ENCODE measurements at regions not wholly inside any gene's neighbourhood (a gene's known extent, or its start where the extent isn't known, plus 50 kb on each side); places are given as distances from the start of the nearest gene placed in this dataset.

DNA sequence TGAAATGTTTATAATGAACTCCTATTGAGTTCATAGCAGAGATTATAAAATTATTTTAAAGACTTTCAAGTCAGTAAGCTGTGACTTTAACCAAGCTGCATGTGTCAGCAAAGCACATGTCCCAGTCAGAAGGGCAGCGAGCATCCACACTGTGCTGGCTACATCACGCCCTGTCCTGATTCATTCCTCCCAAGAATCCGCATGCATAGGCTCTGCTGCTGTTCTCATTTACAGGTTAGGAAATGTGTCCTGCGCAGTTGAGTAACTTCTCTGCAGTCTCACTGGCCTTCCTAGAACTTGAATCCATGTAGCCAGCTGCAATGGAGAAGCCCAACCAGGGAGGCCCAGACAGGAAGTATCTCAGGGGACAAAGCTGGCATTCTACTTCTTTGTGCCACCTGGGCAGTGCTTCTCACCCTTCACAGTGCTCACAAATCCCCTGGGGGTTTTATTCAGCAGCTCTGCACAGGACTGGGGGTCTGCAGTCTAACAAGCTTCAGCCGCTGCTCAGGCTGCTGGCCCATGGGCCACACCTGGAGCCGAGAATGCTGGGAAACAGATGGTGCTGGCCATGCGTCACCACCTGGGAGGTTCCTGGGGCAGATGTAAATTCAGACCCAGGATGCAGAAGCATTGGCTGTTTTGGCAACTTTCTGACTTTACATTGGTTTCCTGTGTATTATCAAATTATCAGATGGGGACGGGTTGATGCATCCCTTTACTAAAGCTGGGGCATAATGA is 192.8 kb upstream of the GDF10 start:
- Histone ChIP-seq H3K4me1 (ENCODE audit: control insufficient read depth, insufficient read depth, low read length) (no peaks in the 10 kb centered on the region), H3K36me3 (ENCODE audit: control insufficient read depth in 2 of 2, insufficient read depth in 1 of 2, low read length in 2 of 2) (no peaks in the 10 kb centered on the region), H3K27ac (ENCODE audit: extremely low read depth, low read depth, low read length) (no peak overlapping the region), H3K4me3 (ENCODE audit: low read depth, low read length) (no peak overlapping the region), H3K9me3 (ENCODE audit: control insufficient read depth, insufficient read depth, low read depth, low read length) (no peaks in the 10 kb centered on the region)
- TF ChIP-seq GLI2 (tag by site-specific recombination; IDR thresholded peaks at IDR 0.05; ENCODE audit: borderline replicate concordance, low read depth): no peak
- no peak for TF ChIP-seq KLF16 (tag by site-specific recombination; IDR thresholded peaks at IDR 0.05)
- TF ChIP-seq, protein P1, sequence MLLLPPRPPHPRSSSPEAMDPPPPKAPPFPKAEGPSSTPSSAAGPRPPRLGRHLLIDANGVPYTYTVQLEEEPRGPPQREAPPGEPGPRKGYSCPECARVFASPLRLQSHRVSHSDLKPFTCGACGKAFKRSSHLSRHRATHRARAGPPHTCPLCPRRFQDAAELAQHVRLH (tag by site-specific recombination; IDR thresholded peaks at IDR 0.05): no peak
- no peak for TF ChIP-seq ZNF629 (tag by site-specific recombination; IDR thresholded peaks at IDR 0.05)
- no peak for TF ChIP-seq ZFHX2 (tag by site-specific recombination; conservative IDR thresholded peaks at IDR 0.05)
- TF ChIP-seq KLF8 (tag by site-specific recombination; IDR thresholded peaks at IDR 0.05): no peak
- no peak for TF ChIP-seq ZNF76 (tag by site-specific recombination; IDR thresholded peaks at IDR 0.05; ENCODE audit: borderline replicate concordance, low read depth)
- TF ChIP-seq BCL11A (tag by site-specific recombination; IDR thresholded peaks at IDR 0.05; ENCODE audit: low read depth): no peak
- TF ChIP-seq KLF7 (tag by site-specific recombination; IDR thresholded peaks at IDR 0.05; ENCODE audit: borderline replicate concordance): no peak
- no peak for TF ChIP-seq ZFP37 (tag by site-specific recombination; IDR thresholded peaks at IDR 0.05)
- TF ChIP-seq WT1 (tag by site-specific recombination; IDR thresholded peaks at IDR 0.05): no peak
- no peak for TF ChIP-seq ZBTB8A (tag by site-specific recombination; IDR thresholded peaks at IDR 0.05)
- no peak for TF ChIP-seq ZNF239 (tag by site-specific recombination; IDR thresholded peaks at IDR 0.05)
- no peak for TF ChIP-seq ZNF660 (tag by site-specific recombination; IDR thresholded peaks at IDR 0.05)
- TF ChIP-seq, protein P2, sequence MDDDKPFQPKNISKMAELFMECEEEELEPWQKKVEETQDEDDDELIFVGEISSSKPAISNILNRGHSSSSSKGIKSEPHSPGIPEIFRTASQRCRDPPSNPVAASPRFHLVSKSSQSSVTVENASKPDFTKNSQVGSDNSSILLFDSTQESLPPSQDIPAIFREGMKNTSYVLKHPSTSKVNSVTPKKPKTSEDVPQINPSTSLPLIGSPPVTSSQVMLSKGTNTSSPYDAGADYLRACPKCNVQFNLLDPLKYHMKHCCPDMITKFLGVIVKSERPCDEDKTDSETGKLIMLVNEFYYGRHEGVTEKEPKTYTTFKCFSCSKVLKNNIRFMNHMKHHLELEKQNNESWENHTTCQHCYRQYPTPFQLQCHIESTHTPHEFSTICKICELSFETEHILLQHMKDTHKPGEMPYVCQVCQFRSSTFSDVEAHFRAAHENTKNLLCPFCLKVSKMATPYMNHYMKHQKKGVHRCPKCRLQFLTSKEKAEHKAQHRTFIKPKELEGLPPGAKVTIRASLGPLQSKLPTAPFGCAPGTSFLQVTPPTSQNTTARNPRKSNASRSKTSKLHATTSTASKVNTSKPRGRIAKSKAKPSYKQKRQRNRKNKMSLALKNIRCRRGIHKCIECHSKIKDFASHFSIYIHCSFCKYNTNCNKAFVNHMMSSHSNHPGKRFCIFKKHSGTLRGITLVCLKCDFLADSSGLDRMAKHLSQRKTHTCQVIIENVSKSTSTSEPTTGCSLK (tag by site-specific recombination; IDR thresholded peaks at IDR 0.05): no peak
- POLR2A ChIA-PET: no interaction called here
- CTCF ChIA-PET: interaction anchor here (0.6 kb wide), 1 partner anchor 59 kb away, joined by 3 read pairs; no protein-coding TSS in a partner anchor

DNA sequence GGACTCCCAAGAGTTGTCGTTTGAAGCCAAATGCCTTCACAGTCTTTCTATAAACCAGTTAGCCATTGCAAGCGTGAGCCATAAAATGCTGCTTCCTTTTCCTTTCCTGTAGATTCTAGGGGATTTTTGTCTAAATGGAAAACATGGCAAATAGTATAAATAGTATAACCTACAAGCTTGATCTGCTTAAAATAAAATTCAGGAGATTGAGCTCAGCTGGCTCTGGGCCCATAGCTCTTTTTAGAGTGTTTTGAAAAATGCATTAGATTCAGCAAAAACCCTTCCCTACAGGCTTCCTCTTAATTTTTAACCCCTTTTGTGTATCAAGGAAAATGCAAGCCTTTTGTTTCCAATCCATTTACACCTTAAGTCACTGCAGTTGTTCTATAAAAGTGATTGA is 190.1 kb upstream of the GDF10 start:
- Histone ChIP-seq H3K36me3 (ENCODE audit: control insufficient read depth in 2 of 2, insufficient read depth in 1 of 2, low read length in 2 of 2) (no peaks in the 10 kb centered on the region), H3K4me3 (ENCODE audit: low read depth, low read length) (no peak overlapping the region), H3K27ac (ENCODE audit: extremely low read depth, low read depth, low read length) (no peak overlapping the region), H3K4me1 (ENCODE audit: control insufficient read depth, insufficient read depth, low read length) (no peaks in the 10 kb centered on the region), H3K9me3 (ENCODE audit: control insufficient read depth, insufficient read depth, low read depth, low read length) (no peaks in the 10 kb centered on the region)
- ChIA-PET CTCF (no interaction called here), POLR2A (no interaction called here)
- TF ChIP-seq ZSCAN16 (tag by site-specific recombination; IDR thresholded peaks at IDR 0.05) (no peak), SP2 (tag by site-specific recombination; IDR thresholded peaks at IDR 0.05) (no peak), ZNF202 (tag by site-specific recombination; IDR thresholded peaks at IDR 0.05; ENCODE audit: borderline replicate concordance) (no peak), SCRT2 (tag by site-specific recombination; IDR thresholded peaks at IDR 0.05) (no peak), ZNF16 (tag by site-specific recombination; IDR thresholded peaks at IDR 0.05; ENCODE audit: low read depth) (no peak), ZNF223 (tag by site-specific recombination; IDR thresholded peaks at IDR 0.05) (no peak), ZNF530 (tag by site-specific recombination; IDR thresholded peaks at IDR 0.05; ENCODE audit: low read depth) (no peak), ZNF324 (tag by site-specific recombination; IDR thresholded peaks at IDR 0.05) (no peak)
- TF ChIP-seq, protein P3, sequence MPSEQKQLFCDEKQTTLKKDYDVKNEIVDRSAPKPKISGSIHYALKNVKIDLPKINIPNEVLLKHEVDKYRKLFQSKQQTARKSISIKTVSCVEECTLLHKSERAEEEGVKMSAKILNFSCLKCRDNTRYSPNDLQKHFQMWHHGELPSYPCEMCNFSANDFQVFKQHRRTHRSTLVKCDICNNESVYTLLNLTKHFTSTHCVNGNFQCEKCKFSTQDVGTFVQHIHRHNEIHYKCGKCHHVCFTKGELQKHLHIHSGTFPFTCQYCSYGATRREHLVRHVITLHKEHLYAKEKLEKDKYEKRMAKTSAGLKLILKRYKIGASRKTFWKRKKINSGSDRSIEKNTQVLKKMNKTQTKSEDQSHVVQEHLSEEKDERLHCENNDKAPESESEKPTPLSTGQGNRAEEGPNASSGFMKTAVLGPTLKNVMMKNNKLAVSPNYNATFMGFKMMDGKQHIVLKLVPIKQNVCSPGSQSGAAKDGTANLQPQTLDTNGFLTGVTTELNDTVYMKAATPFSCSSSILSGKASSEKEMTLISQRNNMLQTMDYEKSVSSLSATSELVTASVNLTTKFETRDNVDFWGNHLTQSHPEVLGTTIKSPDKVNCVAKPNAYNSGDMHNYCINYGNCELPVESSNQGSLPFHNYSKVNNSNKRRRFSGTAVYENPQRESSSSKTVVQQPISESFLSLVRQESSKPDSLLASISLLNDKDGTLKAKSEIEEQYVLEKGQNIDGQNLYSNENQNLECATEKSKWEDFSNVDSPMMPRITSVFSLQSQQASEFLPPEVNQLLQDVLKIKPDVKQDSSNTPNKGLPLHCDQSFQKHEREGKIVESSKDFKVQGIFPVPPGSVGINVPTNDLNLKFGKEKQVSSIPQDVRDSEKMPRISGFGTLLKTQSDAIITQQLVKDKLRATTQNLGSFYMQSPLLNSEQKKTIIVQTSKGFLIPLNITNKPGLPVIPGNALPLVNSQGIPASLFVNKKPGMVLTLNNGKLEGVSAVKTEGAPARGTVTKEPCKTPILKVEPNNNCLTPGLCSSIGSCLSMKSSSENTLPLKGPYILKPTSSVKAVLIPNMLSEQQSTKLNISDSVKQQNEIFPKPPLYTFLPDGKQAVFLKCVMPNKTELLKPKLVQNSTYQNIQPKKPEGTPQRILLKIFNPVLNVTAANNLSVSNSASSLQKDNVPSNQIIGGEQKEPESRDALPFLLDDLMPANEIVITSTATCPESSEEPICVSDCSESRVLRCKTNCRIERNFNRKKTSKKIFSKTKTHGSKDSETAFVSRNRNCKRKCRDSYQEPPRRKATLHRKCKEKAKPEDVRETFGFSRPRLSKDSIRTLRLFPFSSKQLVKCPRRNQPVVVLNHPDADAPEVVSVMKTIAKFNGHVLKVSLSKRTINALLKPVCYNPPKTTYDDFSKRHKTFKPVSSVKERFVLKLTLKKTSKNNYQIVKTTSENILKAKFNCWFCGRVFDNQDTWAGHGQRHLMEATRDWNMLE (tag by site-specific recombination; conservative IDR thresholded peaks at IDR 0.05; ENCODE audit: low read depth): no peak
- TF ChIP-seq, protein P2 (tag by site-specific recombination; IDR thresholded peaks at IDR 0.05): no peak
- TF ChIP-seq, protein P4, sequence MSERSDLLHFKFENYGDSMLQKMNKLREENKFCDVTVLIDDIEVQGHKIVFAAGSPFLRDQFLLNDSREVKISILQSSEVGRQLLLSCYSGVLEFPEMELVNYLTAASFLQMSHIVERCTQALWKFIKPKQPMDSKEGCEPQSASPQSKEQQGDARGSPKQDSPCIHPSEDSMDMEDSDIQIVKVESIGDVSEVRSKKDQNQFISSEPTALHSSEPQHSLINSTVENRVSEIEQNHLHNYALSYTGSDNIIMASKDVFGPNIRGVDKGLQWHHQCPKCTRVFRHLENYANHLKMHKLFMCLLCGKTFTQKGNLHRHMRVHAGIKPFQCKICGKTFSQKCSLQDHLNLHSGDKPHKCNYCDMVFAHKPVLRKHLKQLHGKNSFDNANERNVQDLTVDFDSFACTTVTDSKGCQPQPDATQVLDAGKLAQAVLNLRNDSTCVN (tag by site-specific recombination; optimal IDR thresholded peaks at IDR 0.05): no peak

Measured in HEK293 (cell line).